Hepatocyte (in vitro differentiated cells): ENCODE measurements at regions not wholly inside any gene's neighbourhood (a gene's known extent, or its start where the extent isn't known, plus 50 kb on each side); places are given as distances from the start of the nearest gene placed in this dataset.

Experiments
- EZH2phosphoT487 ChIP-seq: fragments of 200-600 bp; sonication (generic); IDR thresholded peaks from one replicate; pipeline ENCODE4 v1.6.1; 2018; ENCODE audit warnings: antibody characterized with exemption, mild to moderate bottlenecking, low read depth, moderate library complexity; ENCODE audit not compliant: unreplicated experiment, severe bottlenecking
- TF ChIP-seq, protein P1 (sequence below): fragments of 200-600 bp; sonication (generic); IDR thresholded peaks from 2 replicates; pipeline ENCODE4 v1.5.1; 2016; ENCODE audit warnings: antibody characterized with exemption, mild to moderate bottlenecking; ENCODE audit not compliant: poor library complexity

DNA sequence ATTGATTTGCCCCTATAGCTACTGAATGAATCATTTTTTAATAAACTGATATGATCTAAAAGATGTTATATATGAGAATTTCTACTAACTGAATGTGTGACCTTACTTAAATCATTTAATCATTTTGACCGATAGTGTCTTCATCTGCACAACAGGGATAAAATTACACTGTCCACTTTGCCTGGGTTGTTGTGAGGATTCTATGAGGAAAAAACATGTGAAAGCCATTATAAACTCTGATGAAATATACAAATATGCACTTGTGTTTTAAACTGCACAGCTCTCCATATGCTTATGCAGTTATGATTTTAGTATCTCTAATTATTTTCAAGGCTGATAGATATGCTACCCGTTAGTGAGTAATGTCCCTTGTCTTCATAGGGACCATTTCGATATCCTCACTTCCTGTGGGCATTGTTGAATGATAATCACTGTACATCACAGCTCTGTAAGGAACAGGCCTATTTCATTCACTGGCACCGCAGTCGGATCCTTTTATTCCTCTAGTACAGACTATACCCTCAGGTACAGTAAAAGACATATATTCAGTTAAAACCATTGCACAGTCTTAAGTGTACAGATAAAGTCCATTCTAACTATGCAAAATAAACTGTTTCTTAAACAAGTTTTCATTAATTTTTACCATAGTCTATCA, 88.7 kb upstream of the RAP1B start:
- TF ChIP-seq, protein P1, sequence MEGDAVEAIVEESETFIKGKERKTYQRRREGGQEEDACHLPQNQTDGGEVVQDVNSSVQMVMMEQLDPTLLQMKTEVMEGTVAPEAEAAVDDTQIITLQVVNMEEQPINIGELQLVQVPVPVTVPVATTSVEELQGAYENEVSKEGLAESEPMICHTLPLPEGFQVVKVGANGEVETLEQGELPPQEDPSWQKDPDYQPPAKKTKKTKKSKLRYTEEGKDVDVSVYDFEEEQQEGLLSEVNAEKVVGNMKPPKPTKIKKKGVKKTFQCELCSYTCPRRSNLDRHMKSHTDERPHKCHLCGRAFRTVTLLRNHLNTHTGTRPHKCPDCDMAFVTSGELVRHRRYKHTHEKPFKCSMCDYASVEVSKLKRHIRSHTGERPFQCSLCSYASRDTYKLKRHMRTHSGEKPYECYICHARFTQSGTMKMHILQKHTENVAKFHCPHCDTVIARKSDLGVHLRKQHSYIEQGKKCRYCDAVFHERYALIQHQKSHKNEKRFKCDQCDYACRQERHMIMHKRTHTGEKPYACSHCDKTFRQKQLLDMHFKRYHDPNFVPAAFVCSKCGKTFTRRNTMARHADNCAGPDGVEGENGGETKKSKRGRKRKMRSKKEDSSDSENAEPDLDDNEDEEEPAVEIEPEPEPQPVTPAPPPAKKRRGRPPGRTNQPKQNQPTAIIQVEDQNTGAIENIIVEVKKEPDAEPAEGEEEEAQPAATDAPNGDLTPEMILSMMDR: no peak
- TF ChIP-seq EZH2phosphoT487: no peak
